ENCODE measurements at regions not wholly inside any gene's neighbourhood (a gene's known extent, or its start where the extent isn't known, plus 50 kb on each side); places are given as distances from the start of the nearest gene placed in this dataset.
"Not testable (repeated sequence)": the region's sequence is repeated elsewhere in the genome, so short reads cannot be mapped to it uniquely, and the experiment has no call there.

GRCh38 chr6:67112120-67112519, 1405.1 kb upstream of the EYS start:
- H3K27me3 ChIP-seq: no peaks in the 10 kb centered on the region
- no peaks in the 10 kb centered on the region for H4K20me1 ChIP-seq
- H3K4me3 ChIP-seq: no peak overlapping the region
- H3K27ac ChIP-seq: no peak overlapping the region
- H3K4me1 ChIP-seq: no peaks in the 10 kb centered on the region
- no peak overlapping the region for H3K9ac ChIP-seq
- H3K36me3 ChIP-seq: no peaks in the 10 kb centered on the region
- H3K4me2 ChIP-seq: no peak overlapping the region
- TF ChIP-seq Cebpa-rat (IDR thresholded peaks at IDR 0.05): no peak
- no peaks in the 10 kb centered on the region for H3K9me3 ChIP-seq (replicated peaks in 1 of 11)

DNA sequence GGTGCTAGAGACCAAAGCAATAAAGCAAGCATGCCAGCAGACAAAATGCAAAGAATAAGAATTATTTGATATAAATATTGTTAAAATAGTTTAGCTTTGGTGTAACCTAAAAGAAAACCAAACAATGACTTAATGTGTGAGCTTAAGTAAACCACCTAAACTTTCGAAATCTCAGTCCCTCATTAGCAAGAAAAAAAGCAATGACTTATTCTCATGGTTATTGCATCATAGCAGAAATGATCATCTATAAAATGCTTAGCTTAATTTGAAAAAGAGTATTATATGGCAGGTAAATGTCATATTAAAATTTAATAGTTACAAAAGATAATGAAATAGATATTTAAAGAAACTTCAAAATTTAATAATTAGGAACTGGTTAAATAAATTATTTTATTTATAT, 1395.7 kb upstream of the EYS start:
- Histone ChIP-seq H3K9me3 (replicated peaks in 1 of 11) (no peaks in the 10 kb centered on the region), H3K4me3 (no peak overlapping the region), H3K27me3 (no peaks in the 10 kb centered on the region), H3K36me3 (no peaks in the 10 kb centered on the region), H4K20me1 (no peaks in the 10 kb centered on the region), H3K4me1 (no peaks in the 10 kb centered on the region), H3K9ac (no peak overlapping the region), H3K27ac (no peak overlapping the region), H3K4me2 (no peak overlapping the region)
- TF ChIP-seq Cebpa-rat (IDR thresholded peaks at IDR 0.05): no peak

- H4K20me1 ChIP-seq; H3K4me3 ChIP-seq; H3K27ac ChIP-seq; H3K4me2 ChIP-seq; H3K27me3 ChIP-seq; H3K9me3 ChIP-seq (replicated peaks in 1 of 11); H3K4me1 ChIP-seq; H3K9ac ChIP-seq; H3K36me3 ChIP-seq: not testable (repeated sequence)
These were observed 1388.7 kb upstream of the EYS start for GRCh38 chr6:67095618-67096226.

DNA sequence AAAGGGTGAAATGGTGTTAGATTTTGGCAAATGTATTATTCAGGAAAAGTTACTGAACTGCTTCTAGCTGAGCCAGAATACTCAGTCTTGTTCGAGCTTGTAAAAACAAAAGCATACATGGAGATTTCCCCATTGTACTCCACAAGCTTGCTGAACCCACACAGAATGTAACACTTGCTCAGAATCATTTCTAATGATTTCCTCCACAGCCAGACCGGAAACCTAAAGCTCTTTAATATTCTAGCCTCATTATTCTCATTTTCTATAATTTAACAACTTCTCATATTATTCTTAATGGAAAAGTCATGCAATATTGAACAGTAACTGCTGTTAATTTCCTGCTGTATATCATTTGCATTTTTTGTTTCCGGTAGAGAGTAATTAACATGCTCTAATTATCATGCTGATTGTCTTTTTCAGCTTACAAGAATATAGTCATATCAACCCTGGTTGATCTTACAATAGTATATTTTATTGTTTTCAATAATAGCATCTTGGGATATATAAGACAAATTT, 1387.5 kb upstream of the EYS start:
- Histone ChIP-seq H3K4me1 (no peaks in the 10 kb centered on the region), H3K9ac (no peak overlapping the region), H3K36me3 (no peaks in the 10 kb centered on the region), H3K27ac (no peak overlapping the region), H3K4me2 (no peak overlapping the region), H3K4me3 (no peak overlapping the region), H3K27me3 (no peaks in the 10 kb centered on the region), H4K20me1 (no peaks in the 10 kb centered on the region), H3K9me3 (replicated peaks in 1 of 11) (no peaks in the 10 kb centered on the region)
- TF ChIP-seq Cebpa-rat (IDR thresholded peaks at IDR 0.05): no peak

DNA sequence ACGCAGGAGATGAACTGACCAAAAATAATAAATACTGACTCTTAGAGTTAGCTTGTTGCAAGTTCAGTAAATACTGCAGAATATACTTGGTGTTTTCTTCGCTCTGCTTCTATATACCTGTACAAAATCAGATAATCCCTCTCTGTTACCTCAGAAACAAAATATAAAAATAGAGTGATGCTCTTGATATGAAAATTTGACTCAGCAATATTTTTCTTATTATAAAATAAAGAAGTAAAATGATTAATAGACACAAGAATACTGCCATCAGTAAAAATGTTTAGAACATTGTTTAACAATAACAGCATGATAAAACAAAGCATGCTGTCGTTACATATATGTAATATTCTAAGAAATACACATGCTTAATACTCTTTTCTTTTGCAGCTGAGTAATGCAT, 1366.9 kb upstream of the EYS start:
- TF ChIP-seq Cebpa-rat (IDR thresholded peaks at IDR 0.05): no peak
- Histone ChIP-seq H3K4me3 (no peak overlapping the region), H3K27ac (no peak overlapping the region), H3K4me1 (no peaks in the 10 kb centered on the region), H3K36me3 (no peaks in the 10 kb centered on the region), H4K20me1 (no peaks in the 10 kb centered on the region), H3K9ac (no peak overlapping the region), H3K4me2 (no peak overlapping the region), H3K27me3 (no peaks in the 10 kb centered on the region), H3K9me3 (replicated peaks in 1 of 11) (no peaks in the 10 kb centered on the region)

DNA sequence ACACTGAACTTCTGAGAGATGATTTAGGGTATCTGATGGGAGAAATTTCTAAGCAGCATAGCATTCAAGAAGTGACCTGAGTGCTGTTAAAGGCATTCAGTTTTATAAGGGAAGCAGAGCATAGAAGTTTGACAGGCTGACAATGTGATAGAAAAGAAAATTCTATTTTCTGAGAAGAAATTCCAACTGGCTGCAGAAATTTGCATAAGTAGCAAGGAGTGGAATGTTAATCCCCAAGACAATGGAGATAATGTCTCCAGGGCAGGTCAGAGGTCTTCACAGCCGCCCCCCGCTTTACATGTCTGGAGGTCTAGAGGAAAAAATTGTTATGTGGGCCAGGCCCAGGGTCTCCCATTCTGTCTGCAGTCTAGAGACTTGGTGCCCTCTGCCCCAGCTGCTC, 1361.8 kb upstream of the EYS start:
- Histone ChIP-seq H3K27ac (no peak overlapping the region), H3K9ac (no peak overlapping the region), H3K4me2 (no peak overlapping the region), H3K4me3 (no peak overlapping the region), H4K20me1 (no peaks in the 10 kb centered on the region), H3K36me3 (no peaks in the 10 kb centered on the region), H3K27me3 (no peaks in the 10 kb centered on the region), H3K9me3 (replicated peaks in 1 of 11) (no peaks in the 10 kb centered on the region), H3K4me1 (no peaks in the 10 kb centered on the region)
- TF ChIP-seq Cebpa-rat (IDR thresholded peaks at IDR 0.05): no peak

DNA sequence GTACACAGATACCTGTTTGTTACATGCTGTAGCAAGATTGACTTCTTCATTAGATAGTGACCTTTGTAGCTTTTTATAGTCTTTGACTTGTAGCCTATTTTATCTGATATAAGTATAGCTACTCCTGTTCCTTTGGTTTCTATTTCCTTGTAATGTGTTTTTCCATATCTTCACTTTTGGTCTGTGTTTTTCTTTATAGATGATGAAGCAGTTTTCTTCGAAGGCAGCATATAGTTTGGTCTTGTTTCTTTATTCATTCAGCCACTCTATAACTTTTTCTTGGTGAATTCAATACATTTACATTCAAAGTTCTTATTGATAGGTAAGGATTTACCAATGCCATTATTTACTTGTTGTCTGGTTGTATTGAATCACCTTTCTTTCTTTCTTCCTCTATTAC, 1357.3 kb upstream of the EYS start:
- Histone ChIP-seq H3K9ac (no peak overlapping the region), H3K27me3 (no peaks in the 10 kb centered on the region), H3K36me3 (no peaks in the 10 kb centered on the region), H3K4me3 (no peak overlapping the region), H4K20me1 (no peaks in the 10 kb centered on the region), H3K4me1 (no peaks in the 10 kb centered on the region), H3K27ac (no peak overlapping the region), H3K9me3 (replicated peaks in 1 of 11) (peaks cover 0 to 4% (median 0%) of the 10 kb centered on the region in 11 experiments; a peak in 1 of 22 replicates), H3K4me2 (no peak overlapping the region)
- TF ChIP-seq Cebpa-rat (IDR thresholded peaks at IDR 0.05): no peak

- TF ChIP-seq Cebpa-rat (IDR thresholded peaks at IDR 0.05): no peak
- H3K4me1 ChIP-seq: no peaks in the 10 kb centered on the region
These were observed 1341.0 kb upstream of the EYS start for GRCh38 chr6:67047996-67048395.

GRCh38 chr6:67045076-67045475, 1338.0 kb upstream of the EYS start:
- H4K20me1 ChIP-seq: no peaks in the 10 kb centered on the region
- no peaks in the 10 kb centered on the region for H3K4me1 ChIP-seq
- H3K36me3 ChIP-seq: no peaks in the 10 kb centered on the region
- no peak overlapping the region for H3K9ac ChIP-seq
- no peak overlapping the region for H3K27ac ChIP-seq
- H3K27me3 ChIP-seq: no peaks in the 10 kb centered on the region
- H3K9me3 ChIP-seq (replicated peaks in 1 of 11): no peaks in the 10 kb centered on the region
- no peak overlapping the region for H3K4me2 ChIP-seq
- no peak for TF ChIP-seq Cebpa-rat (IDR thresholded peaks at IDR 0.05)
- no peak overlapping the region for H3K4me3 ChIP-seq

More at GRCh38 chr6:67047996-67048395, 1341.0 kb upstream of the EYS start:
- no peak overlapping the region for H3K4me3 ChIP-seq
- H4K20me1 ChIP-seq: no peaks in the 10 kb centered on the region
- H3K4me2 ChIP-seq: no peak overlapping the region
- no peaks in the 10 kb centered on the region for H3K27me3 ChIP-seq
- no peak overlapping the region for H3K27ac ChIP-seq
- H3K9ac ChIP-seq: no peak overlapping the region
- H3K36me3 ChIP-seq: no peaks in the 10 kb centered on the region
- no peaks in the 10 kb centered on the region for H3K9me3 ChIP-seq (replicated peaks in 1 of 11)

DNA sequence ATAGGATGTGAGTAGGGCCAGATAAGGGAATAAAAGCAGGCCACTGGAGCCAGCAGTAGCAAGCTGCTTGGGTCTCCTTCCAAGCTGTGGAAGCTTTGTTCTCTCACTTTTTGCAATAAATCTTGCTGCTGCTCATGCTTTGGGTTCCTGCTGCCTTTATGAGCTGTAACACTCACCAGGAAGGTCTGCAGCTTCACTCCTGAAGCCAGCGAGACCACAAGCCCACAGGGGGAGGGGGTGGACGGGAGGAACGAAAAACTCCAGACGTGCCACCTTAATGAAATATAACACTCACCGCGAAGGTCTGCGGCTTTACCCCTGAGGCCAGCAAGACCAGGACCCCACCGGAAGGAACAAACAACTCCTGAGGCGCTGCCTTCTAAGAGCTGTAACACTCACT, 1324.4 kb upstream of the EYS start:
- Histone ChIP-seq H3K36me3 (no peaks in the 10 kb centered on the region), H4K20me1 (no peaks in the 10 kb centered on the region), H3K27ac (no peak overlapping the region), H3K9ac (no peak overlapping the region), H3K4me1 (no peaks in the 10 kb centered on the region), H3K4me3 (no peak overlapping the region), H3K9me3 (replicated peaks in 1 of 11) (peaks cover 0 to 10% (median 5%) of the 10 kb centered on the region in 11 experiments; a peak in 8 of 22 replicates), H3K4me2 (no peak overlapping the region), H3K27me3 (no peaks in the 10 kb centered on the region)
- TF ChIP-seq Cebpa-rat (IDR thresholded peaks at IDR 0.05): no peak
